HG03558 (cell line): ENCODE measurements at regions not wholly inside any gene's neighbourhood (a gene's known extent, or its start where the extent isn't known, plus 50 kb on each side); places are given as distances from the start of the nearest gene placed in this dataset.
"Not testable (repeated sequence)": the region's sequence is repeated elsewhere in the genome, so short reads cannot be mapped to it uniquely, and the experiment has no call there.

ENCODE experiments used
- ATAC-seq: cut with Tn5 transposase; IDR thresholded peaks from one replicate; pipeline ENCODE4 v1.9.1; 2021; ENCODE audit warnings: moderate number of reproducible peaks; ENCODE audit not compliant: unreplicated experiment; ENCODE audit errors: extremely low read depth

DNA sequence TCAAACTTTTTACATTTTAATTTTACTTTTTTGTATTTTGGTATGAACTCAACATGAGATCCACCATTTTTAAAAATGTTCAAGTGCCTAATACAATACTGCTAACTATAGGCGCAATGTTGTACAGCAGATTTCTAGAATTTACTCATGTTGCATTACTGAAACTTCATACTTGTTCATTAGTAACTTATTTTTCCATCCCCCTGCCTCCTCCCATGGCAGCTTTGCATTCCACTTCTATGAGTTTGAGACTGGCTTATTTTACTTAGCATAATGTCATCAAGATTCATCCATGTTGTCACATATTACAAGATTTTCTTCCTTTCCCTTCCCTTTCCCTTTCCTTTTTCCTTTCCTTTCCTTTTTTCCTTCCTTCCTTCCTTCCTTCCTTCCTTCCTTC lies 825.9 kb downstream of the SLC16A7 start:
- ATAC-seq, result no peak

DNA sequence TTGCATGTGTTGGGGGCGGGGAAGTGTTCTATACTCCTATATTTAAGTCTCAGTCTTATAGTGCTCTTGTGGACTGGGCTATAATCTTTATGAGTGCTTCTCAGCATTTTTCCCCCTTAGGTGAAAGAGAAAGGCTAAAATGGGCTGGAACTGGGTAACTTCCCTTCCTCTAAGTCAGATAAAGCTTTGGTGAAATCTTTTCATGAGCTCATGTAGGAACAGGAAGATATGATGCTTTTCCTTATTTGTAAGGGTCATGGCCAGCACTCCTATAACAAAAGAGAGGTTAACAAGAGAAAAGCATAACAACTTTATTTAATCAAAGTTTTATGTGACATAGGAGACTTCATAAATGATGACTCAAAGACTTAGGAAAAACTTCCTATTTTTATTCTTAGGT lies 841.5 kb downstream of the SLC16A7 start:
- no peak for ATAC-seq

DNA sequence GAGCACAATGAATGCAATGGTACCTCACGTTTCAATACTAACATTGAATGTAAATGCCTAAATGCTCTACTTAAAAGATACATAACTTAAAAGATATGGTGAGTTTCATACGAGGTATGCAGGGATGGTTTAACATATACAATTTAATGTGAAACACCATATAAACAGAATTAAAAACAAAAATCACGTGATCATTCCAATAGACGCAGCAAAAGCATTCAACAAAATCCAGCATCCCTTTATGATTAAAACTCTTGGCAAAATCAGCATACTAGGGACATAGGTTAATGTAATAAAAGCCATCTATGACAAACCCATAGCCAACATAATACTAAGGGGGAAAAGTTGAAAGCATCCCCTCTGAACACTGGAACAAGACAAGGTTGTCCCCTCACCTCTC lies 845.7 kb downstream of the SLC16A7 start:
- ATAC-seq, result no peak

DNA sequence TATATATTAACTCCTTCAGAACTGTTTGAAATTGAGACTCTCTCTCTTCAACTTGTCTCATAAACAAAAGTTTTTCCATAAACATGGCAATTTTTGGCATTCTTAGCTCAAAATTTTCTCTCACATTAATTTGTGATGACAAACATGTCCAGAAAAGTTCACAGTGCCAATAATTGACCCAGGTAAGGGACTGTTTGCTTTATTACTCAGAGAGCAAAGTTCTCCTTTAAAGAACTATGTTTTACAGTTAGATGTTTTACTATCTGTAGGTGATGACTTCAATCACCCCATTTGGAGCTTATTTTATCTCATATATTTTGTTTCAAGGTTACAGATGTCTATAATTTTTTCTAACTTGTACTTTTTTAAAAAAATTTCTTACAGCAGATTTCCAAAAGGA lies 855.6 kb downstream of the SLC16A7 start:
- no peak for ATAC-seq

DNA sequence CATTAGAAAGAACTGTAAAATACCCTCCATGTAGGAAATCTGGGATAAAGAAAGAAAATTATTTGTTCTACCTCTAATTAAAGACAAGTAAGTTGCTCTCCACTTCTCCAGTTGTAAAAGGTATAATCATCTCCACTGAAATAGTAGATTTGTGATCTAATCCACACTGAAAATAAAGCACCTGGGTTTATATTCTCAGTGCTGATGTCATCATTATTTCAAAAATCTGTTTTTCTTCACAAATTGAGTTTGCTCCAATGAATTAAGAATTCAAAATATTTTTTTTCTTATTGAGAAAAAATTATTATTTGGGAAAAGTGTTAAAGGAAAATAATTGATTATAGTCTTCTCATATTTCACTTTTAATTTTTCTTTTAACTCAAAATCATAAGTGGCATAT lies 869.2 kb downstream of the SLC16A7 start:
- no peak for ATAC-seq

DNA sequence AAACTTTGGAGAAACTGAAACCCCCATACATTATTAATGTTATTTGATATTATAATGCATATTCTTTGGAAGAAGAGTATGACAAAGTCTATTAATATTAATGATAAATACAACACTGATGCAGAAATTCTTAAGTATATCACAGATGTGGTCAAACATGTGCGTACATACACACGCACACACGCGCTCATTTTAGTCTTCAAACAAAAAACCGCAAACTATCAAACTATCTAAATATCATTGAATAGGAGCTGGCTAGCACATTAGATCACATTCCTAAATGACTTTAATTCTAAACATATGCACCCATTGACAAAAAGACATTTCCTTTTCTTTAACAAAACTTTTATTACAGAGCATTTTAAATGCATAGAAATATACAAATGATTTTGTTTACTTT lies 872.7 kb downstream of the SLC16A7 start:
- ATAC-seq, result no peak

DNA sequence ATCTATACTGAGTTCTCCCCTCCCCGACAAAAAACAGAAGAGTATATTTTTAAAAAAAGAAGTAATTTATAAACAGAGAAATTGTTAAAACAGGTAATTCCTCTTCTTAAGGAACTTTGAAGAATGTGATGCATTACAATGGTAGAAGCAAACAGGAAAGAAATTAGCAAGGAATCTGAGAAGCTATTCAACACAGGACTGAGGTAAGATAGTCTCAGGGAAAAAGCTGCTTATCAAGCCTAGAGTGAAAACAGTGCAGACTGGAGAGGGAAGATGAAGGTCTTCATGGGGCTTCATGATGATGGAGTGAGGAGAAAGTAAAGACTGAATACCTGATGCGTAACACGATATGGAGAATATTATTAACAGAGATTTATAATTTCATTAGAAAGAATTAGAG lies 880.0 kb downstream of the SLC16A7 start:
- no peak for ATAC-seq

DNA sequence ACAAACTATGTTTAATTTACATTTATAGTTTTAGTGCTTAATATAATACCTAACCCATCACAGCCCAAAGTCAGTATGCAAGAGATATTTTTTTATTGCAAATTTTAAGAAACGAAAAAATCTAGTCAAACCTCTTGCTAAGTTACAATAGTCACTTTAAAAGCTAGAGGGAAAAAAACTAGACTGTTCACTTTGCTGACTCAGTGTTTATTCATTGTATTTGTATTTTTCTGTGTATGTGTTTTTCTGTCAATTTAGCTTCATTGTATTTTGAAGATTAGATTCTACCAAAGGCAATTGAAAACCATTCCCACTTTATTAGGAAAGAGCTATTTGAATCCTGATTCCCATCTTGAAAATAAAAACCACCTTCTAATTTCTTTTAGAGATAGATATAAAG lies 891.5 kb downstream of the SLC16A7 start:
- ATAC-seq, result no peak

DNA sequence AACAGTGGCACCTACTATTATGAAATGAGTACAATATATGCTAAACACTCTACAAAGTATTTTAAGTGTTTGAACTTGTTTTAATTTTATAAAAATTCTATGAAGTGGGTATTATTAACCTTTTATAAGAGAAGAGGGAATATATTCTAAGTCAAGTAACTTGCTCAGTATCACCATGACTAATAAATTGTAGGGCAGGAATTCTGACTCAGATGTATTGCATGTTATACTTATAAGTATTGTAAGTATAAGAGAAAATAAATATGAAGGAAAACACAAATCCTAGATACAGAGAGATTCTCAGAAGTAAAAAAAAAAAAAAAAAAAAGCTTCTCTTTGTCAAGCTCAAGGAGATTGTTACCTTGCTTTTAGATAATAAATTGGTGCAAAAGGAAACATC lies 893.2 kb downstream of the SLC16A7 start:
- ATAC-seq, result no peak

DNA sequence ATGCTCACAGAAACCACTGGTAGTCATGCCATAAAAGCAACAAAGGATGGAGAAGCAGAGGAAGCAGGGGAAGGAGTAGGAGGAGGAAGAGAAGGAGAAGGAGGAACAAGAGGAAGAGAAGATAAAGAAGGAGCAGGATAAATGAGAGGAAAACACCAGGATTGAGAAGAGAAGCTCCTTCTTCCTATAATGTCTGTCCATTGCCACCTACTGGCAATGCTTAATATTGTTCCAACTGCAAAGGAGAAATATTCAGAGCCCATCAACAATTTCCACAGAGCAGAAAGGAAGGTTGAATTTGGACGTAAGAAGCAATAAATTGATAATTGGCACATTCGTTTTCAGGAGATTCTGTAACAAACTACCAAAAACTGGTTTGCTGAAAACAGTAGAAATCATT lies 898.4 kb downstream of the SLC16A7 start:
- no peak for ATAC-seq

DNA sequence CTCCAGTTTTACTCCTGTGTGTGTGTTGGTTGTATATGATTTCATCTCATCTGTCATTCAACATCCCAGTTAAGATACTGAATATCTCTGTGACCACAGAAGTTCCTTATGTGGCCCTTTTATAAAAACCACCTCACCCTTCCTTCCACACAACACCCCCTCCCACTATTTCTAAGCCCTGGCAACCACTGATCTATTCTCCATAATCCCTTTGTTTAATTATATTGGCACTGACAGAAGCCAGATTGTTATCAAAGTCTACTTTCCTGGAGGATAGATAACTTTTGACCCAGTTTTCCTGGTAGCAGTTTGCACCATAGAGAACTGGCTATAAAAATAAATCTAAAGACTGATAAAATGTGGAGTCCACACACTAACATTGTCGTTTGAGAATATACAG lies 902.8 kb downstream of the SLC16A7 start:
- no peak for ATAC-seq

DNA sequence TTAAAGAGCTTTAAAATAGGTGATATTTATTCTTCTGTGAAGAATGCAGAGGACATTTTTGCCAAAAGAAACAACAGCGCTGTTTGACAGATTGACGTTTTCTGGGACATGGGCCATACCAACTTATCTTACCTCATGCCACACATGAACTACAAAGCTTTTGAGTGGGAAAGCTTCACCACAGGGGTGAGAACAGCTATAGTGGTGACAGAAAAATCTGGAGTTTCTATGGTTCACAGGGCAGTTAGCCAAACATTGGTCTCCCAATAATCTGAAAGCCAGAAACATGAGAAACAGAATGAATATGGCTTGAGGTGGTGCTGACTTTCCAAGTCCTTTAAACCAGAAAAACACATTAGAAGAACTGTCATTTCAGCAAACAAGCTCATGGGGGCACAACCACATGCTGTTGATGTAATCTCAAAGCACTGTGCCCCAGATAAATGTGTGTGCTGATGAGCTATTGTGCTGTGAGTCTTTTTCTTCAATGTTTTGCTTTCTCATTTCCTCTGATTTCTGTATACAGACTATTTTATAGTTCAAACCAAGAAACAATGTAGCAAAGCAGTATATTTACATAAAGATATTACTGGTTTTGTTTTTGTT lies 905.4 kb downstream of the SLC16A7 start:
- no peak for ATAC-seq

DNA sequence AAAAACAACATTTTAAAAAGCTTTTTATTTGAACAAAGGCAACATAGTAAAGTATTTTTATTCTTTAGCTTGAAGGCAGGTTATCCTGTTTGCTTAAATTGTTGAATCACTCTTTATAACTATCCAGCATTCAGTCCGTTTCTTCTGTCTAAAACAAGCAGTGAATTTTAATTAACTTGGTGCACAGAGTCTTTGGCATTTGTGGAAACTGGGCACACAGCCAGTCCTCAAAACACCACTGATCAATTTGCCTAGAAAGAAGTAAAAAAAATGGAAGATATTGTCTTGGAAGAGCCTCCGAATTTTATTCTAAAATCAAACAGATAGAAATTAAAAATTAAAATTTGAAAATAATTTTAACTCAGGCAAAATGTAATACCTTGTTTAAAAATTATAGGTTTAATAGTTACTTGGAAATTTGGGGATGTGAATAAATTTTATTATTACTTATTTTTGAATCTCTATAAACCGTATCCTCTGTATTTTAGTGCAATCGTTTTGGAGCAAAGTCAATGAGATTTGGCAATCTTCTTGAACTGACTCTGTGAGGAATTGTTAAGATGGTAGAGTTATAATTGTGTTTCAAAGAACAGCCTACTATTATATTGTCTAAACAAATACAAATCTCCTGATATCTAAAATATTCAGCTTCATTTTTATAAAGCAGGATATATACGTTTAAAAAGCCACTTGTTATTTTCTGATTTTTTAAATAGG lies 927.0 kb downstream of the SLC16A7 start:
- ATAC-seq, result no peak

DNA sequence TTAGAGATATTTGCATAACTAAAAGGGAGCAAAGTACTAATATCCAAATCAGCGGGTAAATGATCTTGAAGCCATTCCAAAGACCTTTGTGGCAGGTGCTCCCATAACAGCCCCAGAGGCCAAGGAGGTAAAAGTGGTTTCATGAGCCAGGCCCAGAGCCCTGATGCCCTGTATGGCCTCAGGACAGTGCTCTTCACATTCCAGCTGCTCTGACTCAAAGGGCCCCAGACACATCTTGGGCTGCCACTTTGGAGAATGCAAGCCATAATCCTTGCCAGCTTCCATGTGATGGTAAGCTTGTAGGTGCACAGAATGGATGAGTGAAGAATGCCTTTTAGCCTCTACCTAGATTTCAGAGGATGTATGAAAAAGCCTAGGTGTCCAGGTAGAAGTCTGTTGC lies 933.4 kb downstream of the SLC16A7 start:
- no peak for ATAC-seq

DNA sequence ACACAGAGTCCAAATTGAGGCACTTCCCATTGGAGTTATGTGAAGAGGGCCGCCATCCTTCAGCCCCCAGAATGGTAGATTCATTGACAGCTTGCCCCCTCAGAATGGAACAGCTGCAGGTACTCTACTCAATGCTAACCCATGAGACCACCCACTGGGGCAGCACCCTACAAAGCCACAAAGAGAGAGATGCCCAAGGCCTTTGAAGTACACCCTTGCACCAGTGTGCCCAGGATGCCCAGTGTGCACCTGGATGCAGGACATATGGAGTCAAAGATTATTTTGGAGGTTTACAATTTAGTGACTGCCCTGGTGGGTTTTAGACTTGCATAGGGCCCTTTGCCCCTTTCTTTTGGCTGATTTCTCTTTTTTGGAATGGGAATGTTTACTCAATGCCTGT lies 933.9 kb downstream of the SLC16A7 start:
- ATAC-seq, result no peak

DNA sequence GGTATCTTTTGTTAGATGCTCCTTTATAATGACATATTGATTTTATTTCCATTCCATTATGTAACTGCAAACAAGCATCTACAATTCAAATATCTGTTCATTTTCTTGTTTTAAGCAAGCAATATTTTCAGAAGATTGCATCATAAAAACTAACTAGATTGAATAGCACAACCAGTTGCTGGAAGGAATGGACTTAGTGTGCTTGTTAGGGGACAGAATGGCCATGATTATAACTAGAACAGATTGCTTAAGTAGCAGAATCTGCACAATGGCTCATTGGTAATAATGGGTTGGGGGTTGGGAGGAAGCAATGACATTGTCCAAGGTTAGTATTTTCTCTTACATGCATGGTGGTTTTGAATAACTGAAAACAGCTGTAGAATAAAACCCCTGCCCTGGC lies 939.5 kb downstream of the SLC16A7 start:
- ATAC-seq, result no peak

DNA sequence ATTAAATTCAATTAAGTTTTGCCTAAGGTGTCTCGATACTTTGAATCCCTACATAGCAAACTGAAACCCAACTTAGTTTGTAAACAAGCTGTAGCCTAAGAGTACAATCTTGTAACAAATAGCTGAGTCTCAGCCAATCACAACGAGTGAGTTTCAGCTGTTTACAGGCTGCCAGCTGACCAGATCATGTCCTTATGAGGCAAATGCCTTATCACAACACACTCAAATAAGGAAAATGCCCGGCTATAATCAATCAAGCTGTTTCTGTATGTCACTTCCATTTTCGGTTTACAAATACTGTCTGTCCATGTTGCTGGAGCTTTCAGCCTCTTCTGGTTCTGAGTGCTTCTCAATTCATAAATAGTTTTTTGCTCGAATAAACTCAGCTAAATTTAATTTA lies 943.8 kb downstream of the SLC16A7 start:
- ATAC-seq, result no peak

DNA sequence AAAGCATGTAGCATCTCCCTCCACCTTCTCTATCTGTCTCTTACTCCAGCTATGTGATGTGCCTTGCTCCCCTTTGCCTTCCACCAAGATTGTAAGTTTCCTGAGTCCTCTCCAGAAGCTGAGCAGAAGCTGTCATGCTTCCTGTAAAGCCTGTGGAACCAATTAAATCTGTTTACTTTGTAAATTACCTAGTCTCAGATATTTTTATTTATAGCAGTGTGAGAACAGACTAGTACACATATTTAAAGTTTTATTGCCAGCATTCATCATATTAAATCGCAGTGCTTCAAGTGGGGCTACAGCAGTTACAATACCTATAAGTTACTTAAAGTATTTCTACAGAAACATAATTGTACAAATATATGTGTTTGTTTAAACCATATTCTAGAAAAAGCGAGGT lies 973.1 kb downstream of the SLC16A7 start:
- ATAC-seq, result no peak

DNA sequence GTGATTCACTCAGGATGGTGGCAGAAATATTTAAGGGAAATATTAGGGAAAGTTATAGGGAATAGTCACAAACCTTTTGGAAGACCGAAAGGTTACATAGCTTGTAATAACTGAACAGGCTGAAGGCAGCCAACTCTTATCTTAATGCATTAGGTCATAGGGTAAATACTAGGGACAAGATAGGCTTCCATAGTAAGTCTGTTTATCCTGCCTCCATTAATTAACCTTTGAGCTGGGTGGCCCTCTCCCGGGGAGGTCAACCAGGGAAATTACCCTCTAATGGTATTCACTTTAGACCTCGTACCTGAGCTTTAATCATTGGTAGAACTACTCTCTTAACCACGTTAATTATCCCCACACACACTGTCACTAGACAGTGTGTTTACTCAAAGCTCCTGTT lies 981.8 kb downstream of the SLC16A7 start:
- ATAC-seq, result no peak

DNA sequence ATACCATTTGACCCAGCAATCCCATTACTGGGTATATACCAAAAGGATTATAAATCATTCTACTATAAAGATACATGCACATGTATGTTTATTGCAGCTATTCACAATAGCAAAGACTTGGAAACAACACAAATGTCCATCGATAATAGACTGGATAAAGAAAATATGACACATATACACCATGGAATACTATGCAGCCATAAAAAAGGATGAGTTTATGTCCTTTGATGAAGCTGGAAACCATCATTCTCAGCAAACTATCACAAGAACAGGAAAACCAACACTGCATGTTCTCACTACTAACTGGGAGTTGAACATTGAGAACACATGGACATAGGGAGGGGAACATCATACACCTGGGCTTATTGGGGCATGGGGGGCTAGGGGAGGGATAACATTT lies 991.8 kb downstream of the SLC16A7 start:
- not testable (repeated sequence) for ATAC-seq

DNA sequence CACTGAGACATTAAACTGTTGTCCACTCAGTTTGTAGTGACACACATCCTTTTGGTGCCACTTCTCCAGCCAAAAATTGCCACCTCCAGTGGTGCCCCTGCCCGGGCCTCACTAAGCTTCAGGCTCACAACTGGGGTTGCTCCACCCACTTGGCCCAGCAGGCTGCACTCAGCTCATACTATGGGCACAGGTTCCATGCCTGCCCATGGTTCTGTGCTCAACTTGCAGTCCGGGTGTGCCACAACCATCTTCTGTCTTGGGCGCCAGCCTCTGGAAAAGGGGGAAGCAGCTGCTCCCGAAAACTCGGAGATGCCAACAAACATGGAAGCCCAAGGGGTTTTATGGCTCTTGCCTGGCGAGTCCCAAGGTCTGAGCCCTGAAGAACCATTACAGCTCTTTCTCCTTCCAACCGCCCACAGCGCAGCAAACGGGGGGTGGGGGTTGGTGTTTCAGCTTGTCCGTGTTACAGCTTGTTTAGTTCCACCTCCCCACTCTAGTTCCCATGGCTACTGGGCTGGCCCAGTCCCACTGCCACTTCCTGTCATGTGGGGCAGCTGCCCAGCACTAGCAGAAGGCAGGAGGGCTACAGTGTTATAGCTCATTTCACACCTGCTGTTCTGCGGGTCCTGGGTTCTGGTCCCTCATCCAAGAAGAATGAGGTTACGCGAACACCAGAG lies 998.3 kb downstream of the SLC16A7 start:
- no peak for ATAC-seq

DNA sequence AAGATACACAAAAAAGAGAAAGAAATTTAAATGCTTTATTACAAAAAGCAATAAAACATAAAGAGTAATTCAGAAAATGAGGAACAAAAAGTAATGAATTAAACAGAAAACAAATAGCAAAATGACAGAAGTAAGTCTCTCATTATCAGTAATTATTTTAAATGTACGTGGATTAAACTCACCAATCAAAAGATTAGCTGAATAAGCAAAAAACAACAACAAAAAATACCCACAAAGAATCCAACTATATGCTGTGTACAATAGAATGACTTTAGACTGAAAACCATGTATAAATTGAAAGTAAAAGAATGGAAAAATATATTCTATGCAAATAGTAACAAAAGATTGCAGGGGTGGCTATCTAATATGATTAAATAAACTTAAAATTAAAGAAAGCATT lies 1006.8 kb downstream of the SLC16A7 start:
- ATAC-seq, result no peak
